OCI-LY3 (cell line): ENCODE measurements at regions not wholly inside any gene's neighbourhood (a gene's known extent, or its start where the extent isn't known, plus 50 kb on each side); places are given as distances from the start of the nearest gene placed in this dataset.

Experiments used
- CTCF ChIP-seq: fragments of 200-600, 300-600 bp; sonication (generic); IDR thresholded peaks from 2 replicates; pipeline ENCODE4 v1.5.1; 2014; ENCODE audit warnings: antibody characterized with exemption, low read length, low read depth
- EZH2phosphoT487 ChIP-seq: fragments of 200-600 bp; shearing (Covaris generic); IDR thresholded peaks from 2 replicates; pipeline ENCODE4 v1.6.1; 2018; ENCODE audit warnings: antibody characterized with exemption, mixed run types, low read depth

DNA sequence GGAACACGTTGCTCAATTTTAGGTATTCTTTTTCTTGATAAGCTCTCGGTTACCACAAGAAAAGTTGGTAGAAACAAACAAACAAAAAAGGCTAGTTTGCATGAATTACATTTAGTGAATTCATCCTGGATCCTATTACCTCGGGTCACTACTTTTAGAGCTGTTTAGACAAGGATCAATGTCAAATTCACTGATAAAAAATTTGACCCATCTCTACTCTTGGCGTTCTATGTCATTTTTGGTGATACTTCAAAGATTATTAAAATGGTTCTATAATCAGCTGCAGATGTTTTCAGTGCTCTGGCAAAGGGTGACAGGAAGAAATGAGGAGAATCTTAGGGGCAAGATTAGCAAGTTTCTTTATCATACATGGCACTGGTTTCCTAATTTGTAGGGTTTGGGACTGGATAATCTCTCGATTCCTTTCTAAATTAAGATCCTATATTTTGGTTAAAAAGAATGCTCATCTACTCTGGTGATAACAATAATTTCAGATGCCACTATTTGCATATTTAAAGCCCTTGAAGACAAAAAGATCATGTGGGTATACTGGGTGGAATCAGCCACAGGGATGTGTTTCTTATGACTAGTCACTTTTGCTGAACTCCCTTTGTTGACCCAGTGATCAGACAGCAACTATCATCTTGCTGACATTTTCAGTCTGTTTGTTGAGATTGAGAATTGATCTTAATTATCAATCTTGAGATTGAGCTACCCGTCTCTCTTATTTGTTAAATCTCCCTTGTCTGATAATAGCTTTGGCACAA lies 442.9 kb downstream of the AASDHPPT start:
- no peak for TF ChIP-seq CTCF
- TF ChIP-seq EZH2phosphoT487, result no peak
